Panc1 (cell line): ENCODE measurements at regions not wholly inside any gene's neighbourhood (a gene's known extent, or its start where the extent isn't known, plus 50 kb on each side); places are given as distances from the start of the nearest gene placed in this dataset.

ENCODE experiments used
- ATAC-seq: fragments of 200-7000 bp; cut with Tn5 transposase; 2 replicates; pipeline ENCODE4 v1.9.1; 2020; ENCODE audit warnings: mild to moderate bottlenecking, moderate library complexity
- BruUV-seq: library from RNA; stranded (reverse); fragments of 400-500 nt; replicated peaks from 2 replicates; lab custom pipeline; 2021; lab: Mats Ljungman, UMichigan
- CTCF ChIA-PET: fragments of 300-600 bp; sonication (Branson Sonifier 250); formaldehyde crosslinking; loops from one replicate; lab custom pipeline; 2022; ENCODE audit warnings: antibody characterized with exemption; lab: Charles Lee
- POLR2A ChIA-PET: fragments of 300-600 bp; sonication (Branson Sonifier 250); formaldehyde crosslinking; loops from one replicate; lab custom pipeline; 2022; ENCODE audit warnings: antibody characterized with exemption; lab: Charles Lee
- DNase-seq: peaks from one replicate; pipeline ENCODE4 v3.0.0-alpha.2; 2010; ENCODE audit warnings: low read depth, low spot score
- H3K27ac ChIP-seq: 2 replicates; pipeline ENCODE4 v1.5.1; 2011; ENCODE audit warnings: mild to moderate bottlenecking, low read length, inconsistent platforms
- H3K27me3 ChIP-seq: fragments of 200-500 bp; sonication (Bioruptor generic); 2 replicates; pipeline ENCODE4 v1.6.0; 2014; ENCODE audit warnings: low read length, inconsistent platforms; ENCODE audit not compliant: control insufficient read depth, insufficient read depth
- H3K36me3 ChIP-seq: fragments of 200-500 bp; sonication (Bioruptor generic); 2 replicates; pipeline ENCODE4 v1.5.1; 2014; ENCODE audit warnings: inconsistent platforms, mild to moderate bottlenecking, low read length, moderate library complexity; ENCODE audit not compliant: control insufficient read depth, insufficient read depth
- H3K4me1 ChIP-seq: 2 replicates; pipeline ENCODE4 v1.5.1; 2011; ENCODE audit warnings: inconsistent platforms, mild to moderate bottlenecking, low read length, moderate library complexity; ENCODE audit not compliant: control insufficient read depth, insufficient read depth
- H3K4me3 ChIP-seq, 2 experiments: 2 replicates each; pipeline ENCODE4 v1.5.1; 2011 to 2012; ENCODE audit warnings: low read depth in 2 of 2, low read length in 2 of 2, mild to moderate bottlenecking in 2 of 2, inconsistent platforms in 1 of 2, moderate library complexity in 1 of 2
- H3K9me3 ChIP-seq: fragments of 200-500 bp; sonication (Bioruptor generic); 2 replicates; pipeline ENCODE4 v1.5.1; 2014; ENCODE audit warnings: low read depth, mild to moderate bottlenecking, inconsistent platforms, low read length, moderate library complexity; ENCODE audit not compliant: control insufficient read depth, insufficient read depth
- CTCF ChIP-seq: fragments of 450-650 bp; IDR thresholded peaks from 2 replicates; pipeline ENCODE4 v1.5.1; 2017; ENCODE audit warnings: mild to moderate bottlenecking
- POLR2AphosphoS5 ChIP-seq: IDR thresholded peaks from 2 replicates; pipeline ENCODE4 v1.6.1; 2012; ENCODE audit warnings: mild to moderate bottlenecking, low read depth, low read length, moderate library complexity
- SIN3A ChIP-seq: IDR thresholded peaks from 2 replicates; pipeline ENCODE4 v1.6.1; 2012; ENCODE audit warnings: low read depth, mild to moderate bottlenecking, low read length, moderate library complexity, borderline replicate concordance; ENCODE audit not compliant: insufficient read depth
- TCF7L2 ChIP-seq: IDR thresholded peaks from 2 replicates; pipeline ENCODE4 v1.6.1; 2011; ENCODE audit warnings: mild to moderate bottlenecking, low read depth, low read length, inconsistent platforms
- in situ Hi-C: cut with HindIII; loops from 2 replicates; pipeline ENCODE4 v1.10.0; 2016; ENCODE audit warnings: low sequenced_read_pairs, low pct_unique_long_range_greater_than_20kb
- intact Hi-C: fragments of 100-400 bp; cut with micrococcal nuclease; formaldehyde crosslinking; loops from one replicate; pipeline ENCODE4 v1.10.0; 2022; ENCODE audit not compliant: unreplicated experiment
- TF ChIP-seq, protein P1 (sequence below), 2 experiments: IDR thresholded peaks; 2 replicates each; pipeline ENCODE4 v1.6.1; 2011 to 2012; ENCODE audit warnings: low read depth in 2 of 2, control low read depth in 1 of 2, low read length in 1 of 2, mild to moderate bottlenecking in 1 of 2, moderate library complexity in 1 of 2; ENCODE audit not compliant: insufficient read depth in 1 of 2

DNA sequence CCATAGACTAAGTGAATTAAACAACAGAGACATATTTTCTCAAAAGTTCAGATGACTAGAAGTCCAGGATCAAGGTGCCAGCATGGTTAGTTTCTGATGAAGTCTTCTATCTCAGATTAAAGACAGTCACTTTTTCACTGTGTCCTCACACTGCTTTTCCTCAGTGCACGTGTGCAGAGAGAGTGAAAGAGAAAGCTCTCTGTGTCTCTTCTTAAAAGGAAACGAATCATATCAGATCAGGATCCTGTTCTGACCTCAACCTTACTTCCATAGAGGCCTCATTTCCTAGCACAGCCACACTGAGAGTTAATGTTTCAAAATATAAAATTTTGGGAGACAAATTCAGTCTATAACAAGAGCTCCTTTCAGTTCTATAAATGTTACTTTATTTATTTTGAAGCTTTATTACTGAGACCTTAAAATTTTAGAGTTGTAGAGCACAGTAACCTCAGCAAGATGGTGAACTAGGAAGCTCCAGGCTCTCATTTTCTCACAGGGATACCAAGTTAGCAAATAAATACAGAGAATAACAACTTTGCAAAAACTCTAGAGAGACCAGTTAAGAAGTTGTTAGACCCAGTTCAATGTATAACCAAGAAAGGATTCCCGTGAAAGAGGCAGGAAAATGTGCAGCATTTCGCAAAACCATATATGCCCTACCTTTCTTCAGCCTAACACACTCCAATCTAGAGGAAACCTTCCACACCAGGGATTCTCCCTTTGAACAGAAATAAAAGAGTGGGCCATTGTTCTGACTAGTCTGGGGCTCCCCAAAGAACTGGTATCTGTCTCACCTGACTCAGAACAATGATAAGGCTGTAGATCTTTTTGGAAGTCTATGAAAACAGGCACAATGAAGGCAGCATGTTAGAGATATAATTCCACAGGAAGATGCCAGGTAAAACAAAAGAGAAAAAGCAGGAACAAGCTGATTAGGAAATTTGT, 372.2 kb downstream of the MRPL39 start:
- TF ChIP-seq, protein P1, sequence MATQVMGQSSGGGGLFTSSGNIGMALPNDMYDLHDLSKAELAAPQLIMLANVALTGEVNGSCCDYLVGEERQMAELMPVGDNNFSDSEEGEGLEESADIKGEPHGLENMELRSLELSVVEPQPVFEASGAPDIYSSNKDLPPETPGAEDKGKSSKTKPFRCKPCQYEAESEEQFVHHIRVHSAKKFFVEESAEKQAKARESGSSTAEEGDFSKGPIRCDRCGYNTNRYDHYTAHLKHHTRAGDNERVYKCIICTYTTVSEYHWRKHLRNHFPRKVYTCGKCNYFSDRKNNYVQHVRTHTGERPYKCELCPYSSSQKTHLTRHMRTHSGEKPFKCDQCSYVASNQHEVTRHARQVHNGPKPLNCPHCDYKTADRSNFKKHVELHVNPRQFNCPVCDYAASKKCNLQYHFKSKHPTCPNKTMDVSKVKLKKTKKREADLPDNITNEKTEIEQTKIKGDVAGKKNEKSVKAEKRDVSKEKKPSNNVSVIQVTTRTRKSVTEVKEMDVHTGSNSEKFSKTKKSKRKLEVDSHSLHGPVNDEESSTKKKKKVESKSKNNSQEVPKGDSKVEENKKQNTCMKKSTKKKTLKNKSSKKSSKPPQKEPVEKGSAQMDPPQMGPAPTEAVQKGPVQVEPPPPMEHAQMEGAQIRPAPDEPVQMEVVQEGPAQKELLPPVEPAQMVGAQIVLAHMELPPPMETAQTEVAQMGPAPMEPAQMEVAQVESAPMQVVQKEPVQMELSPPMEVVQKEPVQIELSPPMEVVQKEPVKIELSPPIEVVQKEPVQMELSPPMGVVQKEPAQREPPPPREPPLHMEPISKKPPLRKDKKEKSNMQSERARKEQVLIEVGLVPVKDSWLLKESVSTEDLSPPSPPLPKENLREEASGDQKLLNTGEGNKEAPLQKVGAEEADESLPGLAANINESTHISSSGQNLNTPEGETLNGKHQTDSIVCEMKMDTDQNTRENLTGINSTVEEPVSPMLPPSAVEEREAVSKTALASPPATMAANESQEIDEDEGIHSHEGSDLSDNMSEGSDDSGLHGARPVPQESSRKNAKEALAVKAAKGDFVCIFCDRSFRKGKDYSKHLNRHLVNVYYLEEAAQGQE (IDR thresholded peaks at IDR 0.05; ENCODE audit: insufficient read depth in 1 of 2, low read depth in 2 of 2, low read length in 1 of 2) = no peak
- TF ChIP-seq TCF7L2 = no peak
- TF ChIP-seq POLR2AphosphoS5 = no peak
- no peak for TF ChIP-seq CTCF
- no peak for TF ChIP-seq SIN3A
- H3K36me3 ChIP-seq = no peaks in the 10 kb centered on the region
- H3K4me3 ChIP-seq = no peak overlapping the region
- POLR2A ChIA-PET = no interaction called here
- H3K9me3 ChIP-seq = peaks cover 7% of the 10 kb centered on the region; the same call in 1 of the 2 replicates
- in situ Hi-C loops (no loop called here), intact Hi-C loops (no loop called here)
- no TSS peak for BruUV-seq
- CTCF ChIA-PET = no interaction called here
- no peaks in the 10 kb centered on the region for H3K27me3 ChIP-seq
- no peak overlapping the region for H3K27ac ChIP-seq
- DNase-seq (no peak), ATAC-seq (no peak)
- H3K4me1 ChIP-seq = no peaks in the 10 kb centered on the region

DNA sequence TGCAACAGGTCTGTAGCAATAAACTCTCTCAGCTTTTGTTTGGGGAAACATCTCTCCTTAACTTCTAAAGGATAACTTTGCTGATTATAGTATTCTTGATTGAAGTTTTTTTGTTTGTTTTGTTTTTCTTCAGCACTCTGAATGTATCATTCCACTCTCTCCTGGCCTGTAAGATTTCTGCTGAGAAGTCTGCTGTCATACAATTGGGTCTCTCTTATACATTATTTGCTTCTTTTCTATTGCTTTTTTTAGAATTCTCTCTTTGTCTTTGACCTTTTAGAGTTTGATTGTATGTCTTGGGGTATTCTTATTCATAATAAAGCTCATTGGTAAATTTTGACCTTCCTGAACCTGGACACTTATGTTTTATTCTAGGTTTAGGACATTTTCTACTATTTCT, 386.3 kb downstream of the MRPL39 start:
- H3K4me1 ChIP-seq = no peaks in the 10 kb centered on the region
- H3K27me3 ChIP-seq = no peaks in the 10 kb centered on the region
- no peaks in the 10 kb centered on the region; the same call in 1 of the 2 replicates for H3K9me3 ChIP-seq
- no peak overlapping the region for H3K27ac ChIP-seq
- no peak overlapping the region for H3K4me3 ChIP-seq
- intact Hi-C loops = no loop called here
- BruUV-seq = no TSS peak
- no peaks in the 10 kb centered on the region for H3K36me3 ChIP-seq
- ChIA-PET POLR2A (no interaction called here), CTCF (no interaction called here)
- in situ Hi-C loops = no loop called here
- DNase-seq (no peak), ATAC-seq (no peak)
- TF ChIP-seq, protein P1 (IDR thresholded peaks at IDR 0.05; ENCODE audit: insufficient read depth in 1 of 2, low read depth in 2 of 2, low read length in 1 of 2) = no peak
- TF ChIP-seq CTCF (no peak), POLR2AphosphoS5 (no peak), TCF7L2 (no peak), SIN3A (no peak)
